Keratinocyte (primary cell): ENCODE measurements at regions not wholly inside any gene's neighbourhood (a gene's known extent, or its start where the extent isn't known, plus 50 kb on each side); places are given as distances from the start of the nearest gene placed in this dataset.
"Not testable (repeated sequence)": the region's sequence is repeated elsewhere in the genome, so short reads cannot be mapped to it uniquely, and the experiment has no call there.

Experiments used
- DNase-seq: peaks from one replicate; pipeline ENCODE4 v3.0.0-alpha.2; 2011; ENCODE audit warnings: low read depth, missing footprints, low spot score
- FAIRE-seq: peaks from 2 replicates; lab custom pipeline; 2011; peaks lifted over from hg19 to GRCh38; lab: Jason Lieb, UNC
- H2AFZ ChIP-seq: 2 replicates; pipeline ENCODE4 v1.6.0; 2012; ENCODE audit warnings: low read length, control low read depth, inconsistent platforms; ENCODE audit not compliant: control insufficient read depth
- H3K27ac ChIP-seq: 2 replicates; pipeline ENCODE4 v1.5.1; 2011; ENCODE audit warnings: low read length; ENCODE audit not compliant: control insufficient read depth, insufficient read depth
- H3K27me3 ChIP-seq: 3 replicates; pipeline ENCODE4 v1.6.0; 2011; ENCODE audit warnings: low read length; ENCODE audit not compliant: control insufficient read depth, insufficient read depth; ENCODE audit errors: extremely low read depth
- H3K36me3 ChIP-seq, 2 experiments: 2 replicates in 1 of 2; 3 replicates in 1 of 2; pipeline ENCODE4 v1.5.1; 2011; ENCODE audit warnings: low read length in 2 of 2, mild to moderate bottlenecking in 1 of 2; ENCODE audit not compliant: control insufficient read depth in 2 of 2, insufficient read depth in 2 of 2; ENCODE audit errors: extremely low read depth in 1 of 2
- H3K4me1 ChIP-seq: 3 replicates; pipeline ENCODE4 v1.5.1; 2011; ENCODE audit warnings: low read length; ENCODE audit not compliant: control insufficient read depth, insufficient read depth; ENCODE audit errors: extremely low read depth
- H3K4me2 ChIP-seq: 3 replicates; pipeline ENCODE4 v1.6.0; 2011; ENCODE audit warnings: low read depth, low read length; ENCODE audit not compliant: control insufficient read depth, insufficient read depth; ENCODE audit errors: extremely low read depth
- H3K4me3 ChIP-seq, 3 experiments: fragments of 200-600 bp in 1 of 3; sonication (generic) in 1 of 3; 2 replicates in 2 of 3; 3 replicates in 1 of 3; pipeline ENCODE4 v1.5.1; 2011 to 2016; ENCODE audit warnings: low read length in 3 of 3, mild to moderate bottlenecking in 3 of 3, control low read depth in 2 of 3, inconsistent platforms in 1 of 3, low read depth in 1 of 3, mixed read lengths in 1 of 3, mixed run types in 1 of 3, moderate library complexity in 1 of 3; ENCODE audit not compliant: control insufficient read depth in 2 of 3, insufficient read depth in 2 of 3; ENCODE audit errors: extremely low read depth in 1 of 3
- H3K79me2 ChIP-seq: 2 replicates; pipeline ENCODE4 v1.6.0; 2012; ENCODE audit warnings: low read length; ENCODE audit not compliant: control insufficient read depth, insufficient read depth
- H3K9ac ChIP-seq: 3 replicates; pipeline ENCODE4 v1.6.0; 2011; ENCODE audit warnings: low read length; ENCODE audit not compliant: control insufficient read depth, insufficient read depth; ENCODE audit errors: extremely low read depth
- H3K9me1 ChIP-seq: 3 replicates; pipeline ENCODE4 v1.6.0; 2011; ENCODE audit warnings: low read length; ENCODE audit not compliant: control insufficient read depth, insufficient read depth; ENCODE audit errors: extremely low read depth
- H3K9me3 ChIP-seq: 2 replicates; pipeline ENCODE4 v1.5.1; 2012; ENCODE audit warnings: low read depth, low read length; ENCODE audit not compliant: control insufficient read depth
- H4K20me1 ChIP-seq: 3 replicates; pipeline ENCODE4 v1.6.0; 2011; ENCODE audit warnings: low read length; ENCODE audit not compliant: control insufficient read depth, insufficient read depth; ENCODE audit errors: extremely low read depth
- CTCF ChIP-seq, 3 experiments: IDR thresholded peaks in 1 of 3; conservative IDR thresholded peaks in 1 of 3; optimal IDR thresholded peaks in 1 of 3; 2 replicates in 2 of 3; 3 replicates in 1 of 3; pipeline versions ENCODE3 to v1.5.1; 2011; ENCODE audit warnings: low read length in 3 of 3, mild to moderate bottlenecking in 3 of 3, moderate library complexity in 2 of 3, control low read depth in 1 of 3, inconsistent platforms in 1 of 3; ENCODE audit not compliant: insufficient read depth in 2 of 3; ENCODE audit errors: extremely low read depth in 1 of 3
- EZH2 ChIP-seq: IDR thresholded peaks from one replicate; pipeline ENCODE4 v1.6.1; 2012; ENCODE audit warnings: inconsistent platforms, mild to moderate bottlenecking, low read length, moderate library complexity
- dilution Hi-C: fragments of 300-500 bp; cut with MboI; formaldehyde crosslinking; loops from one replicate; pipeline ENCODE4 v1.7.0; 2020; ENCODE audit warnings: low sequenced_read_pairs; ENCODE audit not compliant: extremely low pct_ligation_motif_present

GRCh38 chrX:26914232-26914631, 548.9 kb downstream of the PPP4R3C start:
- Histone ChIP-seq H4K20me1 (no peaks in the 10 kb centered on the region), H3K27ac (no peak overlapping the region), H3K4me3 (no peak overlapping the region), H3K4me1 (no peaks in the 10 kb centered on the region), H3K27me3 (no peaks in the 10 kb centered on the region), H2AFZ (no peak overlapping the region), H3K79me2 (no peaks in the 10 kb centered on the region), H3K36me3 (no peaks in the 10 kb centered on the region), H3K9me1 (no peaks in the 10 kb centered on the region), H3K9ac (no peak overlapping the region), H3K9me3 (no peaks in the 10 kb centered on the region), H3K4me2 (no peak overlapping the region)
- FAIRE-seq (no peak), DNase-seq (no peak)
- dilution Hi-C loops: no loop called here
- TF ChIP-seq EZH2 (no peak), CTCF (optimal IDR thresholded peaks at IDR 0.05 in 1 of 3, IDR thresholded peaks at IDR 0.05 in 1 of 3, conservative IDR thresholded peaks at IDR 0.05 in 1 of 3; ENCODE audit: extremely low read depth in 1 of 3, insufficient read depth in 2 of 3, low read length in 3 of 3) (no peak)

DNA sequence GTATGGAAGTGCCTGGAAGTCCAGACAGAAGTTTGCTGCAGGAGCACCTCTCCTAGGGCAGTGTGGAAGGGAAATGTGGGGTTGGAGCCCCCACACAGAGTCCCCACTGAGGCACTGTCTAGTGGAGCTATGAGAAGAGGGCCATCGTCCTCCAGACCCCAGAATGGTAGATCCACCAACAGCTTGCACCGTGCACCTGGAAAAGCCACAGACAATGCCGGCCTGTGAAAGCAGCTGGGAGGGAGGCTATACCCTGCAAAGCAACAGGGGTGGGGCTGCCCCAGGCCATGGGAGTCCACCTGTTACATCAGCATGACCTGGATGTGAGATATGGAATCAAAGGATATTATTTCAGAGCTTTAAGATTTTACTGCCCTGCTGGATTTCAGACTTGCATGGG, 551.4 kb downstream of the PPP4R3C start:
- DNase-seq, H3K9ac ChIP-seq, H2AFZ ChIP-seq, H3K27ac ChIP-seq, H3K27me3 ChIP-seq, H3K4me2 ChIP-seq, H3K79me2 ChIP-seq, H3K4me1 ChIP-seq, H3K4me3 ChIP-seq, H3K9me3 ChIP-seq, H3K36me3 ChIP-seq, FAIRE-seq, H3K9me1 ChIP-seq, dilution Hi-C loops, H4K20me1 ChIP-seq: not testable (repeated sequence)

GRCh38 chrX:26909728-26910127, 553.4 kb downstream of the PPP4R3C start:
- dilution Hi-C loops: no loop called here
- no peaks in the 10 kb centered on the region for H3K4me1 ChIP-seq
- no peak overlapping the region for H3K4me2 ChIP-seq
- H4K20me1 ChIP-seq: no peaks in the 10 kb centered on the region
- DNase-seq (no peak), FAIRE-seq (no peak)
- H2AFZ ChIP-seq: no peak overlapping the region
- TF ChIP-seq CTCF (optimal IDR thresholded peaks at IDR 0.05 in 1 of 3, IDR thresholded peaks at IDR 0.05 in 1 of 3, conservative IDR thresholded peaks at IDR 0.05 in 1 of 3; ENCODE audit: extremely low read depth in 1 of 3, insufficient read depth in 2 of 3, low read length in 3 of 3) (no peak), EZH2 (no peak)
- no peaks in the 10 kb centered on the region for H3K36me3 ChIP-seq
- no peak overlapping the region for H3K4me3 ChIP-seq
- H3K9me1 ChIP-seq: no peaks in the 10 kb centered on the region
- H3K27ac ChIP-seq: no peak overlapping the region
- H3K79me2 ChIP-seq: no peaks in the 10 kb centered on the region
- H3K9ac ChIP-seq: no peak overlapping the region
- no peaks in the 10 kb centered on the region for H3K27me3 ChIP-seq
- H3K9me3 ChIP-seq: no peaks in the 10 kb centered on the region
